HepG2 (cell line): ENCODE measurements at regions not wholly inside any gene's neighbourhood (a gene's known extent, or its start where the extent isn't known, plus 50 kb on each side); places are given as distances from the start of the nearest gene placed in this dataset.

Experiments used
- ATM ChIP-seq: fragments of 450-650 bp; IDR thresholded peaks from 2 replicates; pipeline ENCODE4 v1.7.1; 2017; ENCODE audit warnings: mild to moderate bottlenecking, borderline replicate concordance
- CEBPG ChIP-seq: IDR thresholded peaks from 2 replicates; pipeline ENCODE4 v1.6.1; 2016
- DR1 ChIP-seq: sonication (generic); formaldehyde crosslinking; IDR thresholded peaks from 2 replicates; pipeline ENCODE4 v1.8.0; 2021; ENCODE audit warnings: mild to moderate bottlenecking, missing genetic modification reagents, inconsistent platforms
- IKZF1 ChIP-seq: fragments of 450-650 bp; IDR thresholded peaks from 2 replicates; pipeline ENCODE4 v1.7.1; 2016
- MXD4 ChIP-seq: IDR thresholded peaks from 2 replicates; pipeline ENCODE4 v1.6.1; 2016; ENCODE audit warnings: mild to moderate bottlenecking, missing biosample characterization, missing genetic modification reagents
- MXI1 ChIP-seq: IDR thresholded peaks from 3 replicates; pipeline ENCODE4 v1.6.1; 2012; ENCODE audit warnings: low read depth, low read length, inconsistent platforms, borderline replicate concordance
- NCOR1 ChIP-seq: fragments of 200-600 bp; sonication (generic); IDR thresholded peaks from 2 replicates; pipeline ENCODE4 v1.7.0; 2017; ENCODE audit warnings: antibody characterized with exemption, low read length, borderline replicate concordance
- NFKBIZ ChIP-seq: IDR thresholded peaks from 2 replicates; pipeline ENCODE4 v1.6.1; 2018; ENCODE audit warnings: missing genetic modification reagents, missing compliant biosample characterization
- PCBP2 ChIP-seq: fragments of 200-400 bp; formaldehyde crosslinking; optimal IDR thresholded peaks from 2 replicates; pipeline ENCODE3; 2018; ENCODE audit warnings: low read length, low read depth; ENCODE audit not compliant: poor library complexity, severe bottlenecking
- PHF8 ChIP-seq: sonication (generic); formaldehyde crosslinking; IDR thresholded peaks from 2 replicates; pipeline ENCODE4 v1.5.0; 2020; ENCODE audit warnings: missing genetic modification reagents
- TCF7 ChIP-seq: sonication (generic); IDR thresholded peaks from 2 replicates; pipeline ENCODE4 v1.6.1; 2016; ENCODE audit warnings: antibody characterized with exemption, low read depth
- TP53 ChIP-seq: sonication (generic); formaldehyde crosslinking; conservative IDR thresholded peaks from 2 replicates; pipeline ENCODE4 v1.4.0; 2020; ENCODE audit warnings: missing genetic modification reagents
- ZNF24 ChIP-seq: fragments of 450-650 bp; IDR thresholded peaks from 2 replicates; pipeline ENCODE4 v1.6.1; 2017; ENCODE audit warnings: antibody characterized with exemption, mild to moderate bottlenecking
- ZNF468 ChIP-seq: sonication (generic); formaldehyde crosslinking; IDR thresholded peaks from 2 replicates; pipeline ENCODE4 v1.8.0; 2022; ENCODE audit warnings: mild to moderate bottlenecking, moderate library complexity, missing genetic modification reagents
- ZSCAN30 ChIP-seq: sonication (generic); formaldehyde crosslinking; IDR thresholded peaks from 2 replicates; pipeline ENCODE4 v1.5.0; 2020; ENCODE audit warnings: mild to moderate bottlenecking, missing genetic modification reagents
- TF ChIP-seq, protein P1 (sequence below): IDR thresholded peaks from 2 replicates; pipeline ENCODE4 v1.6.1; 2016; ENCODE audit warnings: low read depth, missing genetic modification reagents, missing compliant biosample characterization
- TF ChIP-seq, protein P2 (sequence below): IDR thresholded peaks from 2 replicates; pipeline ENCODE4 v1.6.1; 2018; ENCODE audit warnings: missing genetic modification reagents
- TF ChIP-seq, protein P3 (sequence below): sonication (generic); formaldehyde crosslinking; IDR thresholded peaks from 2 replicates; pipeline ENCODE4 v1.4.0; 2020; ENCODE audit warnings: missing genetic modification reagents
- TF ChIP-seq, protein P4 (sequence below): sonication (generic); formaldehyde crosslinking; IDR thresholded peaks from 2 replicates; pipeline ENCODE4 v1.9.0; 2021; ENCODE audit warnings: missing genetic modification reagents, borderline replicate concordance
- TF ChIP-seq, protein P5 (sequence below): sonication (generic); formaldehyde crosslinking; IDR thresholded peaks from 2 replicates; pipeline ENCODE4 v1.4.0; 2020; ENCODE audit warnings: missing genetic modification reagents

DNA sequence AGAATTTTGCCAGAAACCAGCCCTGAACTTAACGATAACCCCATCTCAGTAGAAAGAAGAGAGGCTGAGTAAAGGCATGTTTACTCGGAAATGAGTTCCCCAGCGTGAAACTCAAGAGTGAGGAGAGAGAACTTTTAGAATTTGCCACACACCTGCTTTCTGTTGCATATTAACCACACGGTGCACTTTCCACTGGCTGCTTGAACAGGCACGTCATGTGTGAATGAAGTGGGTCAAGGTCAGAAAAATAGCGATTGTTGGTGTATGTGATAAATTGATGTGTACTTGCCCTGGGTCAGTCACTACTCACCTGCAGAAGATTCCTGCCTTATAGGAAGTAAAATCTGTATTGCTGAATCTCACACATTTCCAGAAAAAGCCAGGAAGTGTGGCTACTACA is 395.7 kb downstream of the TRIML1 start (continued):
- TF ChIP-seq, protein P1, sequence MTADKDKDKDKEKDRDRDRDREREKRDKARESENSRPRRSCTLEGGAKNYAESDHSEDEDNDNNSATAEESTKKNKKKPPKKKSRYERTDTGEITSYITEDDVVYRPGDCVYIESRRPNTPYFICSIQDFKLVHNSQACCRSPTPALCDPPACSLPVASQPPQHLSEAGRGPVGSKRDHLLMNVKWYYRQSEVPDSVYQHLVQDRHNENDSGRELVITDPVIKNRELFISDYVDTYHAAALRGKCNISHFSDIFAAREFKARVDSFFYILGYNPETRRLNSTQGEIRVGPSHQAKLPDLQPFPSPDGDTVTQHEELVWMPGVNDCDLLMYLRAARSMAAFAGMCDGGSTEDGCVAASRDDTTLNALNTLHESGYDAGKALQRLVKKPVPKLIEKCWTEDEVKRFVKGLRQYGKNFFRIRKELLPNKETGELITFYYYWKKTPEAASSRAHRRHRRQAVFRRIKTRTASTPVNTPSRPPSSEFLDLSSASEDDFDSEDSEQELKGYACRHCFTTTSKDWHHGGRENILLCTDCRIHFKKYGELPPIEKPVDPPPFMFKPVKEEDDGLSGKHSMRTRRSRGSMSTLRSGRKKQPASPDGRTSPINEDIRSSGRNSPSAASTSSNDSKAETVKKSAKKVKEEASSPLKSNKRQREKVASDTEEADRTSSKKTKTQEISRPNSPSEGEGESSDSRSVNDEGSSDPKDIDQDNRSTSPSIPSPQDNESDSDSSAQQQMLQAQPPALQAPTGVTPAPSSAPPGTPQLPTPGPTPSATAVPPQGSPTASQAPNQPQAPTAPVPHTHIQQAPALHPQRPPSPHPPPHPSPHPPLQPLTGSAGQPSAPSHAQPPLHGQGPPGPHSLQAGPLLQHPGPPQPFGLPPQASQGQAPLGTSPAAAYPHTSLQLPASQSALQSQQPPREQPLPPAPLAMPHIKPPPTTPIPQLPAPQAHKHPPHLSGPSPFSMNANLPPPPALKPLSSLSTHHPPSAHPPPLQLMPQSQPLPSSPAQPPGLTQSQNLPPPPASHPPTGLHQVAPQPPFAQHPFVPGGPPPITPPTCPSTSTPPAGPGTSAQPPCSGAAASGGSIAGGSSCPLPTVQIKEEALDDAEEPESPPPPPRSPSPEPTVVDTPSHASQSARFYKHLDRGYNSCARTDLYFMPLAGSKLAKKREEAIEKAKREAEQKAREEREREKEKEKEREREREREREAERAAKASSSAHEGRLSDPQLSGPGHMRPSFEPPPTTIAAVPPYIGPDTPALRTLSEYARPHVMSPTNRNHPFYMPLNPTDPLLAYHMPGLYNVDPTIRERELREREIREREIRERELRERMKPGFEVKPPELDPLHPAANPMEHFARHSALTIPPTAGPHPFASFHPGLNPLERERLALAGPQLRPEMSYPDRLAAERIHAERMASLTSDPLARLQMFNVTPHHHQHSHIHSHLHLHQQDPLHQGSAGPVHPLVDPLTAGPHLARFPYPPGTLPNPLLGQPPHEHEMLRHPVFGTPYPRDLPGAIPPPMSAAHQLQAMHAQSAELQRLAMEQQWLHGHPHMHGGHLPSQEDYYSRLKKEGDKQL (CRISPR knock-in tag): no peak
- no peak for TF ChIP-seq ATM
- TF ChIP-seq PHF8 (CRISPR knock-in tag): no peak
- TF ChIP-seq, protein P2, sequence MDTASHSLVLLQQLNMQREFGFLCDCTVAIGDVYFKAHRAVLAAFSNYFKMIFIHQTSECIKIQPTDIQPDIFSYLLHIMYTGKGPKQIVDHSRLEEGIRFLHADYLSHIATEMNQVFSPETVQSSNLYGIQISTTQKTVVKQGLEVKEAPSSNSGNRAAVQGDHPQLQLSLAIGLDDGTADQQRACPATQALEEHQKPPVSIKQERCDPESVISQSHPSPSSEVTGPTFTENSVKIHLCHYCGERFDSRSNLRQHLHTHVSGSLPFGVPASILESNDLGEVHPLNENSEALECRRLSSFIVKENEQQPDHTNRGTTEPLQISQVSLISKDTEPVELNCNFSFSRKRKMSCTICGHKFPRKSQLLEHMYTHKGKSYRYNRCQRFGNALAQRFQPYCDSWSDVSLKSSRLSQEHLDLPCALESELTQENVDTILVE (CRISPR knock-in tag): no peak
- TF ChIP-seq ZNF468: no peak
- TF ChIP-seq DR1 (CRISPR knock-in tag): no peak
- TF ChIP-seq ZNF24: no peak
- TF ChIP-seq, protein P3, sequence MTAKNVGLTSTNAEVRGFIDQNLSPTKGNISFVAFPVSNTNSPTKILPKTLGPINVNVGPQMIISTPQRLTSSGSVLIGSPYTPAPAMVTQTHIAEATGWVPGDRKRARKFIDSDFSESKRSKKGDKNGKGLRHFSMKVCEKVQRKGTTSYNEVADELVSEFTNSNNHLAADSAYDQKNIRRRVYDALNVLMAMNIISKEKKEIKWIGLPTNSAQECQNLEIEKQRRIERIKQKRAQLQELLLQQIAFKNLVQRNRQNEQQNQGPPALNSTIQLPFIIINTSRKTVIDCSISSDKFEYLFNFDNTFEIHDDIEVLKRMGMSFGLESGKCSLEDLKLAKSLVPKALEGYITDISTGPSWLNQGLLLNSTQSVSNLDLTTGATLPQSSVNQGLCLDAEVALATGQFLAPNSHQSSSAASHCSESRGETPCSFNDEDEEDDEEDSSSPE (CRISPR knock-in tag): 0 out of 2 replicates have a peak, but pooled peaks have one; percentile 33
- TF ChIP-seq ZSCAN30 (CRISPR knock-in tag): no peak
- no peak for TF ChIP-seq MXD4 (CRISPR knock-in tag)
- no peak for TF ChIP-seq NCOR1
- no peak for TF ChIP-seq NFKBIZ (CRISPR knock-in tag)
- peak; percentile 19; the same call in 1 of the 2 replicates for TF ChIP-seq TCF7
- no peak for TF ChIP-seq TP53 (CRISPR knock-in tag)
- TF ChIP-seq MXI1: no peak
- no peak for TF ChIP-seq IKZF1
- TF ChIP-seq CEBPG: peak; percentile 35; the same call in 1 of the 2 replicates
- TF ChIP-seq, protein P4, sequence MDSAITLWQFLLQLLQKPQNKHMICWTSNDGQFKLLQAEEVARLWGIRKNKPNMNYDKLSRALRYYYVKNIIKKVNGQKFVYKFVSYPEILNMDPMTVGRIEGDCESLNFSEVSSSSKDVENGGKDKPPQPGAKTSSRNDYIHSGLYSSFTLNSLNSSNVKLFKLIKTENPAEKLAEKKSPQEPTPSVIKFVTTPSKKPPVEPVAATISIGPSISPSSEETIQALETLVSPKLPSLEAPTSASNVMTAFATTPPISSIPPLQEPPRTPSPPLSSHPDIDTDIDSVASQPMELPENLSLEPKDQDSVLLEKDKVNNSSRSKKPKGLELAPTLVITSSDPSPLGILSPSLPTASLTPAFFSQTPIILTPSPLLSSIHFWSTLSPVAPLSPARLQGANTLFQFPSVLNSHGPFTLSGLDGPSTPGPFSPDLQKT (CRISPR knock-in tag): no peak
- no peak for TF ChIP-seq PCBP2
- TF ChIP-seq, protein P5, sequence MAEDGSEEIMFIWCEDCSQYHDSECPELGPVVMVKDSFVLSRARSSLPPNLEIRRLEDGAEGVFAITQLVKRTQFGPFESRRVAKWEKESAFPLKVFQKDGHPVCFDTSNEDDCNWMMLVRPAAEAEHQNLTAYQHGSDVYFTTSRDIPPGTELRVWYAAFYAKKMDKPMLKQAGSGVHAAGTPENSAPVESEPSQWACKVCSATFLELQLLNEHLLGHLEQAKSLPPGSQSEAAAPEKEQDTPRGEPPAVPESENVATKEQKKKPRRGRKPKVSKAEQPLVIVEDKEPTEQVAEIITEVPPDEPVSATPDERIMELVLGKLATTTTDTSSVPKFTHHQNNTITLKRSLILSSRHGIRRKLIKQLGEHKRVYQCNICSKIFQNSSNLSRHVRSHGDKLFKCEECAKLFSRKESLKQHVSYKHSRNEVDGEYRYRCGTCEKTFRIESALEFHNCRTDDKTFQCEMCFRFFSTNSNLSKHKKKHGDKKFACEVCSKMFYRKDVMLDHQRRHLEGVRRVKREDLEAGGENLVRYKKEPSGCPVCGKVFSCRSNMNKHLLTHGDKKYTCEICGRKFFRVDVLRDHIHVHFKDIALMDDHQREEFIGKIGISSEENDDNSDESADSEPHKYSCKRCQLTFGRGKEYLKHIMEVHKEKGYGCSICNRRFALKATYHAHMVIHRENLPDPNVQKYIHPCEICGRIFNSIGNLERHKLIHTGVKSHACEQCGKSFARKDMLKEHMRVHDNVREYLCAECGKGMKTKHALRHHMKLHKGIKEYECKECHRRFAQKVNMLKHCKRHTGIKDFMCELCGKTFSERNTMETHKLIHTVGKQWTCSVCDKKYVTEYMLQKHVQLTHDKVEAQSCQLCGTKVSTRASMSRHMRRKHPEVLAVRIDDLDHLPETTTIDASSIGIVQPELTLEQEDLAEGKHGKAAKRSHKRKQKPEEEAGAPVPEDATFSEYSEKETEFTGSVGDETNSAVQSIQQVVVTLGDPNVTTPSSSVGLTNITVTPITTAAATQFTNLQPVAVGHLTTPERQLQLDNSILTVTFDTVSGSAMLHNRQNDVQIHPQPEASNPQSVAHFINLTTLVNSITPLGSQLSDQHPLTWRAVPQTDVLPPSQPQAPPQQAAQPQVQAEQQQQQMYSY: no peak
